GM18951 (cell line): ENCODE measurements at regions not wholly inside any gene's neighbourhood (a gene's known extent, or its start where the extent isn't known, plus 50 kb on each side); places are given as distances from the start of the nearest gene placed in this dataset.
"Not testable (repeated sequence)": the region's sequence is repeated elsewhere in the genome, so short reads cannot be mapped to it uniquely, and the experiment has no call there.

Experiments
- POLR2A ChIP-seq: IDR thresholded peaks from 4 replicates; pipeline ENCODE4 v1.6.1; 2011; ENCODE audit warnings: mild to moderate bottlenecking; ENCODE audit not compliant: insufficient read length, insufficient read depth; ENCODE audit errors: extremely low read depth
- in situ Hi-C: fragments of 300-500 bp; cut with MboI; formaldehyde crosslinking; loops from one replicate; pipeline ENCODE4 v1.12.0; 2022; ENCODE audit warnings: low sequenced_read_pairs, mixed read lengths, inconsistent platforms; ENCODE audit not compliant: unreplicated experiment

DNA sequence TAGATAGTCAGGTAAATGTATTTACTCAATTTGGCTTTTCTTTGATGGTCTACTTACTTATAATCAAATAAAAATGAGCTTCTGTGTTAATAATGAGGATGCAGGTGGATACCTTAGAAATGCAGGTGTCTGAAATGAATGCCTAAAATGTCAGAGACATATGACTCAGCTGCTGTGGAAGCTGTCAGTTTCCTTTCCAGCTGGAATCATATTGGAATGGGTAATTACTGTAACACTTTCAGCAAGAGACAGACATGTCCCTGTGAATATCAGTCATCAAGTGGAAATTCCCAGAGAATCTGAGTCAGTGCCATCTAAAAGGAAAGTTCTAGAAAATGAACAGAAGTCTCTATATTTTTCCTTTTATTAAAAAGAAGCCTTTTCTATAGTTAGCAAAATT is 783.0 kb upstream of the AADAT start:
- in situ Hi-C loops: loop anchor here (25.0 kb wide), 1 partner anchor 735 kb away; no protein-coding TSS in a partner anchor
- TF ChIP-seq POLR2A: no peak

DNA sequence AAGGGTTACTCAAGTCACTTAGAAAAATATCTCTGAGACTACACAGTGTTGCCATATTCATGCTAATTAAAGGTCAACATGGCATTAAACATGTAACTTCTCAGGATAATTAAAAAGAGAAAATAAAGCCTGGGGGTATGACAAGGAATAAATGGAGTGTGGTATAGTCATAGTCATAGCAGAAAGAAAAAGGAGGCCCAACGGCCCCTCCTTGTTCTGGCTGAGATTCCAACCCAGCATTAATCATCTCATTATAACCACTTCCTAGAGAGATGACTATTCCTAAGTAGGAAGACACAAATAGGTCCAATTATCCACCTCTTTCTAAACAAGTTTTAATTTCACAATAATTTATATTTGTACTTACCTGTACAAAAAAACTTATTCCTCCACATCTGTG is 778.4 kb upstream of the AADAT start:
- in situ Hi-C loops: loop anchor here (25.0 kb wide), 1 partner anchor 731 kb away; no protein-coding TSS in a partner anchor
- no peak for TF ChIP-seq POLR2A

DNA sequence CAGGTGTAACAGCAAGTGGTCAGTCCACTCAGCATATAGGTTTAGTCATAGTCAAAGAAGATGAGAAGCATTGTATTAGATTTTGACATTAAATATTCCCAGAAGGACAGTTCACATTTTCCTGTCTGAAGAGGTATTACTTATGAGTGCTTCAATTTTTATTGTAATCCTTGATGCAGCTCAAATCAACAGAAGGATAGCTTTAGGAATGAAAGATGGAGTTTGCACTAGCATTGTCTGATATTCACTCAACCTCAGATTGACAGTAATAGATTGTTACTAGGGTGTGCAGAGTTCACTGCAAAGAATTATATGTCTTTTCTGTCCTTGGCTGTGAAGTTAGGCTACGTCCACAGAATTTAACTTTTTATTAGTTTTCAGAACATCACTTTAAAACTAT is 764.3 kb upstream of the AADAT start:
- TF ChIP-seq POLR2A: no peak
- in situ Hi-C loops: loop anchor here (25.0 kb wide), 1 partner anchor 717 kb away; no protein-coding TSS in a partner anchor

DNA sequence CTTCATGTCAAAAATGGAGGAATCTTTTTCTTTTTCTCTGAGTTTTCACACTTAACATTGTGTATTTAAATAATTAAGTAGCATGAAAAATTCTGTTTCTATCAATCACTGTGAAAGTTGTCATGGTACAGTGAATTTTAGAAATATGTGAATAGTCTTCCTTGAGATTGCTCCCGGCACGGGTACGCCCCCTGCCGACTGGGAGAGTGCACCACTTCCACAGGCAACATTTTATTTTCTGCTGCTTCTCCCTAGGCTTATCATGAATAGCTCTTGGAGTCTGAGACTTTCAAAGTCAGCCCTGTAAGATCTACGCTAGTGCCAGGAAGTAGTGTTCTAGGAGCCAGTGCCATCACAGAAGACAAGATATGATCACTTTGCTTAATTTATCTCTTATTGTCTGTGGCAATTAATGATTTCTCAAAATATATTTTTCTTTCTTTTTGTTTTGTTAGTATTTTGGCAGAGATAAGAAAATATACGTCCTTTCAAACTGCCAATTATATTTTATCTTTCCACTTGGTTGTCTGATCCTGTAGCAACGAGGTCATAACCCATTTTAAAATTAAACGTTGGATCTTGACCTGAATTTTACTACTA is 763.8 kb upstream of the AADAT start:
- in situ Hi-C loops: loop anchor here (25.0 kb wide), 1 partner anchor 716 kb away; no protein-coding TSS in a partner anchor
- TF ChIP-seq POLR2A: no peak

DNA sequence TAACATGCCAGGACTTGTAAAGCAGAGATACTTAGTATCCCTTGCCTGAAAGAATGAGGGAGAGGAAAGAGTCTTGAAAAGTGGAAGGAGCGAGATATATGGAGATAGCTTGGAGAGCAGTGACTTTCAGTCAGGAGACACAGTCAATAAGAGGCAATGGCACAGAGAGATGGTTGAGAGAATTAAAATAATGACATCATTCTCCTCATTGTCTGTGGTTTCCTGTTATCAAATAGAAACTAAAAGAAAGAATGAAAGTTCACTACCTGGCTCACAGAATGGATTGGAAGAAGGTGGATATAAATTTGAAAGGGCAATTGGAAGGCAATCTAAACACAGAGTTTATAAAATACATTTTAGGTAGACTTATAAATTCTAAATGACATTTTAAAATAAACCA is 760.2 kb upstream of the AADAT start:
- in situ Hi-C loops: loop anchor here (25.0 kb wide), 1 partner anchor 713 kb away; no protein-coding TSS in a partner anchor
- TF ChIP-seq POLR2A: no peak

DNA sequence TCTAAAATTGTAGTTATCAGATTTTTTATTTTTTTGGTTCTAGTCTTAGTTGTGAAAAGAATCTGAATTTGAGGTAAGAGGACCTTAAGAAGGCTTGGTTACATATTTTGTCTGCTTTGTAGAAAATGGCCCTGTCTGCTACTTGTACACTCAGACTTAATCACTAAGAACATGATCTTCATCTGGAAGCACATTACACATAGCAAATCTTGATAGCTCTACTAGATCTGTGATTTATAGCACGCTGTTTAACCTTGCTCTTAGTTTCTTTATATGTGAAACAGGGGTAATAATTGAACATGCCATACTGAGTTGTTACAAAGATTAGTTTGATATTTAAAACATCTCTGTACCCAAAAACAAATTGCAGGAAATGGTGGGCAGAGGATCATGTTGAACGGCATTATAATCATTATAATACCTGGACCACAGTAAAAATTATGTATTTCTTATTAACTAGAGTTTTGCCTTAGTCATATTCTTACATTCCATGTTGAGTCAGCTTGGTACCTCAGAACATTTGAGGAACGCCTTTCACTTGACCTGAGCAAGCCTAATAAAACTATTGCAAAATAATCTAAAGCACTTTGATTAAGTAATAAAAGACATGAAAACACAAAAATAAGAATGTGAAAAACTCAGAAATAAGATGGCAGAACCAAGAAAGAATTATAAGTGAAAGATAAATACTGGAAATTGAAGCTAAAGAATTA is 738.0 kb upstream of the AADAT start:
- in situ Hi-C loops: no loop called here
- TF ChIP-seq POLR2A: no peak

DNA sequence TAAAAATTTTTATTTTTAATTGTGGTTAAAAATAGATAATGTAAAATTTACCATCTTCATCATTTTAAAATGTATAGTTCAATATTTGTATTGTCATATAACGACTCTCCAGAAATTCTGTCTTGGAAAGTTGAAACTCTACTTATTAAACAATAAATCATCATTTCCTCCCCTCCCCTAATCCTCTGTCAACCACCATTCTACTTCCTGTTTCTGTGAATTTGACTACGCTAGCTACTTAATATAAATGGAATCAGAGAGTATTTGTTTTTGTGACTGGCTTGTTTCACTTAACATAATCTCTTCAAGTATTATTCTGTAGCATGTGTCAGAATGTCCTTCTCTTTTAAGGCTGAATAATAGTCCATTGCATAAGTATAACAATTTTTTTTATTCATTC is 729.0 kb upstream of the AADAT start:
- in situ Hi-C loops: no loop called here
- no peak for TF ChIP-seq POLR2A

DNA sequence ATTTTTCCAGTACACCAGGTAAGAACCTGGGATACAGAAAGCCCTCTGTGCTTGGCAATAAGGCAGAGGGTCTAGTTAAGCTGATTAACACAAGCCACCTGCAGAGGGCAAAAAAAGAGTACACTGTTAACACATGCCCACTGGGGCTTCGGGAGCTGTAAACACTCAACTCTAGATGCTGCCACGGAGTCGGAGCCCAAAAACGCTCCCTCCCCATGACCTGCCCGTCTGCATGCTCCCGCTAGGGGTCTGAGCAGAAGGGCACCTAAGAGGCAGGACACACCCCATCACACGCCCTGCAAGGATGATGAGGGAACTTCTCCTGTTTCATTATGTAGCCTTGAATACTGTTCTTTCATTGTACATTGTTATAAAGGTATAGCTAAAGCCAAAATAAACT is 715.6 kb upstream of the AADAT start:
- in situ Hi-C loops: no loop called here

DNA sequence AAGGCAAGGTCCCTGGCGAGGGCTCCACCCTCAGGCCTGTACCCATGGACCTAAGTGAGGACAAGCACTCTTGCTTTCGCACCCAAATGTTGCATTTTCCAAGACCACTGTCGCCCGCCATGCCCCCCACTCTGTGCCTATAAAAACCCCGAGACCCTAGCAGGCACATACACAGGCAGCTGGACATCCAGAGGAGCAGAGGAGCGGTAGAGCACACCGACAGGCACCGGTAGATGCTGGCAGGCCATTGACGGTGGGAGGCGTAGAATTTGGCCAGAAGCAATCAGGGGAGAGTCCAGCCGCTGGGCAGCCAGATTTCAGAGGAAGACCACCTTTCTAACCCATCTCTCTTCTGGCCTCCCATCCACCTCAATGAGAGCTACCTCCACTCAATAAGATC is 715.2 kb upstream of the AADAT start:
- no peak for TF ChIP-seq POLR2A
- in situ Hi-C loops: no loop called here

More for the DNA sequence above, 715.6 kb upstream of the AADAT start:
- no peak for TF ChIP-seq POLR2A

DNA sequence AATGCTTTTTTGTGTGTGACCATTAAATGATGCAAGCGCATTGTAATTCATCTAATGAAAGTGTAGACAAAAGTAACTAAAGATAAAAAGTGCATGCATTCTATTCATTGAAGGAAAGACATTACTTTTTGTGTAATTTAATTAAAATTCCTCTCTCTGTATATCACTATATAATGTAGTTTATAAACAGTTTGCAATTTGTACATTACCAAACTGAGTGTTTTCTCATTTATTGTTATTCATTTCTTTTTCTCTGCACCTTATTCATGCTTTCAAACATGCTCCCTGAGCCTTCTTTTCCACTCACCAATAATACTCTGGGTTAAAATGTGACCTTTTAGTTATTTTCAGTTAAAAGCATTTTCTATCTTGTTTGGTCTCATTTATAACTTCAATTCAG is 713.7 kb upstream of the AADAT start:
- no peak for TF ChIP-seq POLR2A
- in situ Hi-C loops: no loop called here

DNA sequence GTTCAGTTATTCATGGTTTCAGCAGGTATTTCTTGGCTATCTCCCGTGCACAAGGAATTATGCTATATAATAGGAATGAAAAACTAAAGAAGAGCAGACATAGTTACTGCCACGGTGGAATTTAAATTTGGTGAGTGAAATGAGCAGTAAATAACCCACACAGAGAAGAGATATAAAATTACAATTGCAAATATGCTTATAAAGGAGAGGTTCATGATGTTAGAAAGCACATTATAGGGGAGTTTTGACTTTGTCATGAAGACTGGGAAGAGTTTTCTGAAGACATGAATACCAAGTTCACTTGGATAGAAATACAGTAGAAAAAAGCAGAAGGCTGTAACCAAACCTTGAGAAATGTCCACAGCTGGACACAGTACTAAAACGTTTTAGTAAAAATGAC is 712.0 kb upstream of the AADAT start:
- in situ Hi-C loops: no loop called here
- TF ChIP-seq POLR2A: no peak

DNA sequence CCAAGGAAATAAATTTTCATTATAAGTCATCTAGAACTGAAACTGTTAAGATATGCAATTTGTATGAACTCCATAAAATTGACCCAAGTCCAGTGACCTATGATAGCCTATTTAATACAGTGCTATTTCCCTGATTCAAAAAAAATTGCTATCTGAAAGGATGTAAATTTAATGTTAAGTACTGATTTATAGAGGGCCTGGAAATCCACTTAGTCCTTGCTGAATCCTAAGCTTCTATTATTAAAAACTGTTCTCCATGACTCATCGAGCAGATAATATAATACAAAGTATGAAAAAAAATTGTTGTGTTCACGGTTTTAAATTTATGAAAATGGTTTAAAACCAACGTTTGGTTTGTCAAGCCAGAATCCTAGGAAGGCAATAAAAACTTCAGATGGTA is 704.8 kb upstream of the AADAT start:
- no peak for TF ChIP-seq POLR2A
- in situ Hi-C loops: no loop called here

DNA sequence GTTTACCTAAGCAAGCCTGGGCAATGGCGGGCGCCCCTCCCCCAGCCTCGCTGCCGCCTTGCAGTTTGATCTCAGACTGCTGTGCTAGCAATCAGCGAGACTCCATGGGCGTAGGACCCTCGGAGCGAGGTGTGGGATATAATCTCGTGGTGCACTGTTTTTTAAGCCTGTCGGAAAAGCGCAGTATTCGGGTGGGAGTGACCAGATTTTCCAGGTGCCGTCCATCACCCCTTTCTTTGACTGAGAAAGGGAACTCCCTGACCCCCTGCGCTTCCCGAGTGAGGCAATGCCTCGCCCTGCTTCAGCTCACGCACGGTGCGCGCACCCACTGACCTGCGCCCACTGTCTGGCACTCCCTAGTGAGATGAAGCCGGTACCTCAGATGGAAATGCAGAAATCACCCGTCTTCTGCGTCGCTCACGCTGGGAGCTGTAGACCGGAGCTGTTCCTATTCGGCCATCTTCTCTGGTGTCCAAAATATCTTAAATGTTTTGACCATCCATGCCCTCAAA is 698.8 kb upstream of the AADAT start:
- in situ Hi-C loops: not testable (repeated sequence)

DNA sequence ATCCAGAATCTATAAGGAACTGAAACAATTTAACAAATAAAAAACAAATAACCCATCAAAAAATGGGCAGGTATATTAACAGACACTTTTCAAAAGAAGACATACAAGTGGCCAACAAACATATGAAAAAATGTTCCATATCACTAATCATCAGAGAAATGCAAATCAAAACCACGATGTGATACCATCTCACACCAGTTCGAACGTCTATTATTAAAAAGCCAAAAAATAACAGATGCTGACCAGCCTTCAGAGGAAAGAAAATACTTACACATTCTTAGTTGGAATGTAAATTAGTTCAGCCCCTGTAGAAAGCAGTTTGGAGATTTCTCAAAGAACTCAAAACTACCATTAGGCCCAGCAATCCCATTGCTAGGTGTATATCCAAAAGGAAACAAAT is 687.9 kb upstream of the AADAT start:
- in situ Hi-C loops: no loop called here
- TF ChIP-seq POLR2A: no peak
